GM19372 (cell line): ENCODE measurements at regions not wholly inside any gene's neighbourhood (a gene's known extent, or its start where the extent isn't known, plus 50 kb on each side); places are given as distances from the start of the nearest gene placed in this dataset.
"Not testable (repeated sequence)": the region's sequence is repeated elsewhere in the genome, so short reads cannot be mapped to it uniquely, and the experiment has no call there.

ENCODE experiments used
- ATAC-seq: cut with Tn5 transposase; IDR thresholded peaks from one replicate; pipeline ENCODE4 v1.9.1; 2021; ENCODE audit warnings: mild to moderate bottlenecking, low read depth, moderate library complexity; ENCODE audit not compliant: unreplicated experiment

GRCh38 chr2:106293271-106293783, 99.2 kb upstream of the UXS1 start:
- ATAC-seq: no peak

- no peak for ATAC-seq
Measured at GRCh38 chr2:106292627-106293026, 98.5 kb upstream of the UXS1 start.

GRCh38 chr2:106288873-106289272, 94.8 kb upstream of the UXS1 start:
- no peak for ATAC-seq

GRCh38 chr2:106285237-106285829, 91.2 kb upstream of the UXS1 start:
- no peak for ATAC-seq

- no peak for ATAC-seq
Measured at GRCh38 chr2:106284691-106285202, 90.6 kb upstream of the UXS1 start.

GRCh38 chr2:106284255-106284654, 90.2 kb upstream of the UXS1 start:
- no peak for ATAC-seq

GRCh38 chr2:106283228-106284152, 89.4 kb upstream of the UXS1 start:
- not testable (repeated sequence) for ATAC-seq

- no peak for ATAC-seq
Measured at GRCh38 chr2:106282462-106283170, 88.5 kb upstream of the UXS1 start.

GRCh38 chr2:106281907-106282430, 87.9 kb upstream of the UXS1 start:
- not testable (repeated sequence) for ATAC-seq

GRCh38 chr2:106280722-106281446, 86.8 kb upstream of the UXS1 start:
- no peak for ATAC-seq

- ATAC-seq: no peak
Measured at GRCh38 chr2:106280224-106280623, 86.1 kb upstream of the UXS1 start.

GRCh38 chr2:106278112-106278876, 84.2 kb upstream of the UXS1 start:
- no peak for ATAC-seq

- no peak for ATAC-seq
Measured at GRCh38 chr2:106277426-106277825, 83.3 kb upstream of the UXS1 start.

GRCh38 chr2:106275971-106276370, 81.9 kb upstream of the UXS1 start:
- no peak for ATAC-seq

GRCh38 chr2:106274668-106275067, 80.6 kb upstream of the UXS1 start:
- ATAC-seq: no peak

GRCh38 chr2:106272216-106272807, 78.2 kb upstream of the UXS1 start:
- ATAC-seq: no peak

- no peak for ATAC-seq
Measured at GRCh38 chr2:106270471-106270891, 76.4 kb upstream of the UXS1 start.

GRCh38 chr2:106269591-106270291, 75.6 kb upstream of the UXS1 start:
- ATAC-seq: peak; percentile 66
